ENCODE measurements at regions not wholly inside any gene's neighbourhood (a gene's known extent, or its start where the extent isn't known, plus 50 kb on each side); places are given as distances from the start of the nearest gene placed in this dataset.

DNA sequence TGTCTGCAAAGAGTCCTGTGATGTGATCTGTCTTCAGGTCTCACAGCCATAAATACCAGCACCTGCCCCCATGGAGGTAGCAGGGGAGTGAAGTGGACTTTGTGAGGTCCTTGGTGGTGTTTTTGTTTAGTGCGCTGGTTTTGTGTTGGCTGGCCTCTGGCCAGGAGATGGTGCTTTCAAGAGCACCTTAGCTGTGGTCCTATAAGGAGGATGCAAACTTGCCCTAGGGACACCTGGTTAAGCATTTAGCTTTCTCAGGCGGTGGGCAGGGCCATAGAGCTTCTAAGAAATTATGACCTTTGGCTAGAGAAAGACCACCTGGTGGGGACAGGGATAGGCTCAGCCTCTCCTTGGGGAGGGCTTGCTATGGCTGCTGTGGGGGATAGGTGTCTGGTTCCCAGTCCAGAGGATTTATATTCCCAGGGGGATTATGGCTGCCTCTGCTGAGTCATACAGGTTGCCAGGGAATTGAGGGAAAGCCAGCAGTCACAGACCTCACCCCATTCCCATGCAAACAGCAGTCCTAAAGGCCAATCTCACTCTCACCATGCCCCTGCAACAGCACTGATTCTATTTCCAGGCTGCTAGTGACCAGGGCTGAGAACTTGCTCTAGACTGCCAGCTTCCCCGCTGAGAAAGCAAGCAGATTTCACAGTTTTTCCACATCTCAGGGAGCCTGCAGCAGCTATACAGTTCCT is 259.3 kb downstream of the TFAP2B start:
- H3K27ac Mint-ChIP-seq, result peak overlapping the region in 1 of 3 experiments; percentile 54
- no peaks in the 10 kb centered on the region for H3K27me3 Mint-ChIP-seq (ENCODE audit: low read depth)
- TF ChIP-seq, protein P1, sequence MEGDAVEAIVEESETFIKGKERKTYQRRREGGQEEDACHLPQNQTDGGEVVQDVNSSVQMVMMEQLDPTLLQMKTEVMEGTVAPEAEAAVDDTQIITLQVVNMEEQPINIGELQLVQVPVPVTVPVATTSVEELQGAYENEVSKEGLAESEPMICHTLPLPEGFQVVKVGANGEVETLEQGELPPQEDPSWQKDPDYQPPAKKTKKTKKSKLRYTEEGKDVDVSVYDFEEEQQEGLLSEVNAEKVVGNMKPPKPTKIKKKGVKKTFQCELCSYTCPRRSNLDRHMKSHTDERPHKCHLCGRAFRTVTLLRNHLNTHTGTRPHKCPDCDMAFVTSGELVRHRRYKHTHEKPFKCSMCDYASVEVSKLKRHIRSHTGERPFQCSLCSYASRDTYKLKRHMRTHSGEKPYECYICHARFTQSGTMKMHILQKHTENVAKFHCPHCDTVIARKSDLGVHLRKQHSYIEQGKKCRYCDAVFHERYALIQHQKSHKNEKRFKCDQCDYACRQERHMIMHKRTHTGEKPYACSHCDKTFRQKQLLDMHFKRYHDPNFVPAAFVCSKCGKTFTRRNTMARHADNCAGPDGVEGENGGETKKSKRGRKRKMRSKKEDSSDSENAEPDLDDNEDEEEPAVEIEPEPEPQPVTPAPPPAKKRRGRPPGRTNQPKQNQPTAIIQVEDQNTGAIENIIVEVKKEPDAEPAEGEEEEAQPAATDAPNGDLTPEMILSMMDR (IDR thresholded peaks at IDR 0.05; ENCODE audit: unreplicated experiment in 3 of 3), result no peak
- H3K4me3 Mint-ChIP-seq, result no peak overlapping the region
- H3K9me3 Mint-ChIP-seq, result no peaks in the 10 kb centered on the region
- H3K36me3 Mint-ChIP-seq (ENCODE audit: low read depth), result no peaks in the 10 kb centered on the region
- H3K4me1 Mint-ChIP-seq, result no peaks in the 10 kb centered on the region

DNA sequence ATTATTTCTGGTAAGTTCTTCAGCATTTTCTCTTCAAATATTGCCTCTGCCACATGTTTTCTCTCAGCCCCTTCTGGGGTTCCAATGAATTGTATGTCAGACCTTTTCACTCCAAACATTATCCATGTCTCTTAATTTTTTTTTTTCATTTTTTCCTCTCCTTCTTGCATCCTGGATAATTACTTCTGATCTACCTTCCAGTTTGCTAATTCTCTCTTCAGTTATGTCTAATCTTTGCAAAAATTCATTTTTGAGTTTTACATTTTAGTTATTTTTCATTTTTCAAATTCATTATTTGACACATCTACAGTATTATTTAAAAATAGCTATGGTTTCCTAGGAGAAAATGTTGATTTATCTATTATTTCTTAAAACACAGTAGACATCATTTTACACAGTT is 271.7 kb downstream of the TFAP2B start:
- H3K27me3 Mint-ChIP-seq (ENCODE audit: low read depth), result no peaks in the 10 kb centered on the region
- peaks cover 9% of the 10 kb centered on the region for H3K36me3 Mint-ChIP-seq (ENCODE audit: low read depth)
- no peak overlapping the region for H3K4me3 Mint-ChIP-seq
- H3K4me1 Mint-ChIP-seq, result no peaks in the 10 kb centered on the region
- TF ChIP-seq, protein P1 (IDR thresholded peaks at IDR 0.05; ENCODE audit: unreplicated experiment in 3 of 3), result no peak
- no peak overlapping the region for H3K27ac Mint-ChIP-seq
- H3K9me3 Mint-ChIP-seq, result peaks cover 13% of the 10 kb centered on the region

DNA sequence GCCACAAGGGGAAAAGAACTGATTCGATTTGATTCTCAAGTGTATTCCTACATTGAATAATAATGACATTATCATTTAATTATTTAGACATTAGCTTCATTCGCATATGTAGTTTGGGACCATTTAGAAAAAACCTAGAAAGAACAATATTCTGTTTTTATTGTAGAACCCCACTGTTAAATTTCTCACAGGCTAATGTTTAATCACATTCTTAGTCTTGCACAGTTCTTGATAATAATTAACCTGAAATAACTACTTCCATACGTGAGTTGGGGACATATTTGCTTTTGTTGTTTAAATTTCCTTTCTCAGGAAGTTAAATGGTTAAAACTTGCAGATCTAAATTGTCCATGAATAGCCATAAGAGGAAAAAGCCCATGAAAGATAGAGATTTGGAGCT is 275.2 kb downstream of the TFAP2B start:
- Mint-ChIP-seq H3K9me3 (peaks cover 13% of the 10 kb centered on the region), H3K36me3 (ENCODE audit: low read depth) (peaks cover 9% of the 10 kb centered on the region), H3K4me3 (no peak overlapping the region), H3K27ac (peak overlapping the region; percentile 65 to 89 (median 71)), H3K27me3 (ENCODE audit: low read depth) (no peaks in the 10 kb centered on the region), H3K4me1 (no peaks in the 10 kb centered on the region)
- TF ChIP-seq, protein P1 (IDR thresholded peaks at IDR 0.05; ENCODE audit: unreplicated experiment in 3 of 3), result no peak

DNA sequence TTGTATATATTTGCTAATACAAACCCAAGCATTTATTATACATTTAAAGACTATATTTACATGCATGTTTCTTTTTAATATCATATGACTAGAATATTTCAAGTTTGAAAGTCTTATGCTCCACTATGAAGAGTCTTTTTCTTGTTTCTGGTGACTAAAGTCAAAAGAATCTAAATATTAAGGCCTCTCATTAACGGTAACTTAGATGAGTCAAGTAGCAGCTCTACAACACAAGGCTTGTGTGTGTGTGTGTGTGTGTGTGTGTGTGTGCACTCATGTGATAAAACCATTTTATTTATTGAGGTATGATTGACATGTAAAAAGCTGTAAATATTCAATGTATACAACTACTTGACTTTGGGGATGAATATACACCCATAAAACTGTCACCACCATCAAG is 275.6 kb downstream of the TFAP2B start:
- Mint-ChIP-seq H3K36me3 (ENCODE audit: low read depth) (peaks cover 9% of the 10 kb centered on the region), H3K4me1 (no peaks in the 10 kb centered on the region), H3K27me3 (ENCODE audit: low read depth) (no peaks in the 10 kb centered on the region), H3K27ac (peak overlapping the region; percentile 65 to 89 (median 71)), H3K4me3 (no peak overlapping the region), H3K9me3 (peaks cover 13% of the 10 kb centered on the region)
- TF ChIP-seq, protein P1 (IDR thresholded peaks at IDR 0.05; ENCODE audit: unreplicated experiment in 3 of 3), result no peak

DNA sequence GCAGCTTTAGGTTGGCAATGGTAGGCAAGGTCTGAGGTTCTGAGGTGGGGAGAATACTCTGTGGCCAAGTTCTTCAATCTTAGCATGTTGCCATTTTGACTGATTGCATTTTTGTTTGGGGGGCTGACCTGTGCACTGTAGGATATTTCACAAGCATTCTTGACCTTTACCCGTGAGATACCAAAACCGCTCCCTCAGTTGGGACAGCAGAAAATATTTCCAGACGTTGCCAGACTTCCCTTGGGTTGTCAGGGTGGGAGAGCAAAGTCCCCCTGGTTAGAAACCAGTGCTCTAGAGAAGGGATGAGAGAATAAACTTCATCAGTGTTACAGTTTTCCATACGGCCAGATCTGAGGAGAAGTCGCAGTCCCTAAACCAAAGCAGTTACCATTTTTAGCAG is 279.6 kb downstream of the TFAP2B start:
- H3K4me3 Mint-ChIP-seq, result no peak overlapping the region
- H3K27me3 Mint-ChIP-seq (ENCODE audit: low read depth), result no peaks in the 10 kb centered on the region
- H3K4me1 Mint-ChIP-seq, result no peaks in the 10 kb centered on the region
- TF ChIP-seq, protein P1 (IDR thresholded peaks at IDR 0.05; ENCODE audit: unreplicated experiment in 3 of 3), result no peak
- H3K27ac Mint-ChIP-seq, result peak overlapping the region in 2 of 3 experiments; percentile 2 to 55
- H3K9me3 Mint-ChIP-seq, result no peaks in the 10 kb centered on the region
- H3K36me3 Mint-ChIP-seq (ENCODE audit: low read depth), result no peaks in the 10 kb centered on the region

DNA sequence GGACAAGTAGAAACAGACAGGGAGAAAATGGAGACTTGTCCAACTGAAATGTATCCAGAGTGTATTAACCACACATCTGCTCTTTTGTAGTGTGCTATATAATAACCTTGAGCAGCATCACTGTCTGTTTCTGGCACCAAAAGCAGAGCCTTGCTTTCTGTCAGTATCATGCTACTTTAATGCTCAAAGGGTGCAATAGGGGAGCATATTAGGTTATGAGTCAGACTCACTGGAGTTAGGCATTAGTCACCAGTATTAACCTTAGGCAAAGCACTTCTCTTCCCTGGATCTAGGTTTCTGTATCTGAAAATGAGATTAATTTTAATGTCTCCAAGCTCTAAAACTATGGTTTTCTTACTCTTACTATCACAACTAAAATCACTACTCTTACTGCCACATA is 280.1 kb downstream of the TFAP2B start:
- Mint-ChIP-seq H3K9me3 (no peaks in the 10 kb centered on the region), H3K4me1 (no peaks in the 10 kb centered on the region), H3K36me3 (ENCODE audit: low read depth) (no peaks in the 10 kb centered on the region), H3K27me3 (ENCODE audit: low read depth) (no peaks in the 10 kb centered on the region), H3K4me3 (no peak overlapping the region), H3K27ac (peak overlapping the region in 1 of 3 experiments; percentile 55)
- TF ChIP-seq, protein P1 (IDR thresholded peaks at IDR 0.05; ENCODE audit: unreplicated experiment in 3 of 3), result no peak

All from nephron (organoid).